ENCODE measurements at regions not wholly inside any gene's neighbourhood (a gene's known extent, or its start where the extent isn't known, plus 50 kb on each side); places are given as distances from the start of the nearest gene placed in this dataset.

DNA sequence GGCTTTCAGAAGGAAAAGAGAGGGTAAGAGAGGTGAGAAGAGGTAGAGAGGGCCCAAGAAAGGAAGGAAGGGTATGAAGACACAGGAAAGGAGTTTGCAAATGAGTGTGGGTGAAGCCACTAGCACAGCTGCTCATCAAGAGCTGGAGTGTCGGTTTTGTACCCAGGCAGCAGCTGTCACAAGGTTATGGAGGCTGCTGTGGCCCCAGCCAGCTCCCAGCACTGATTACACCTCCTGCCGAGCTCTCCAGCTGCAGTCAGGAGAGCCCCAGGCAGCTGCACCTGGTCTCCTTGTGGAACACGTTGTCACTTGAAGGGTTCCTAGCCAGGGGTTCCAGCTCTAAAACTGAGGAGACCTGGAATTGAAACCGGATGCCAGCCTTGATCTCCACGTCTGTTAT lies 60.4 kb upstream of the CHD2 start:
- Histone ChIP-seq H3K27ac (replicated peaks in 1 of 4) (no peak overlapping the region), H3K4me1 (peaks cover 0 to 7% (median under 1%) of the 10 kb centered on the region in 4 donors), H3K4me3 (no peak overlapping the region), H3K27me3 (no peaks in the 10 kb centered on the region), H3K9me3 (no peaks in the 10 kb centered on the region), H3K36me3 (no peaks in the 10 kb centered on the region)
- DNase-seq (ENCODE audit: extremely low spot score) = no peak
- 73% methylated on average over 5 of the region's 5 CpGs for WGBS
- intact Hi-C loops (cut with DNase I) = no loop called here
- TF ChIP-seq POLR2AphosphoS5 (IDR thresholded peaks at IDR 0.05) = no peak
- TF ChIP-seq, protein P1, sequence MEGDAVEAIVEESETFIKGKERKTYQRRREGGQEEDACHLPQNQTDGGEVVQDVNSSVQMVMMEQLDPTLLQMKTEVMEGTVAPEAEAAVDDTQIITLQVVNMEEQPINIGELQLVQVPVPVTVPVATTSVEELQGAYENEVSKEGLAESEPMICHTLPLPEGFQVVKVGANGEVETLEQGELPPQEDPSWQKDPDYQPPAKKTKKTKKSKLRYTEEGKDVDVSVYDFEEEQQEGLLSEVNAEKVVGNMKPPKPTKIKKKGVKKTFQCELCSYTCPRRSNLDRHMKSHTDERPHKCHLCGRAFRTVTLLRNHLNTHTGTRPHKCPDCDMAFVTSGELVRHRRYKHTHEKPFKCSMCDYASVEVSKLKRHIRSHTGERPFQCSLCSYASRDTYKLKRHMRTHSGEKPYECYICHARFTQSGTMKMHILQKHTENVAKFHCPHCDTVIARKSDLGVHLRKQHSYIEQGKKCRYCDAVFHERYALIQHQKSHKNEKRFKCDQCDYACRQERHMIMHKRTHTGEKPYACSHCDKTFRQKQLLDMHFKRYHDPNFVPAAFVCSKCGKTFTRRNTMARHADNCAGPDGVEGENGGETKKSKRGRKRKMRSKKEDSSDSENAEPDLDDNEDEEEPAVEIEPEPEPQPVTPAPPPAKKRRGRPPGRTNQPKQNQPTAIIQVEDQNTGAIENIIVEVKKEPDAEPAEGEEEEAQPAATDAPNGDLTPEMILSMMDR (IDR thresholded peaks at IDR 0.05) = no peak
- TF ChIP-seq POLR2A (IDR thresholded peaks at IDR 0.05; ENCODE audit: low read depth) = no peak
- no peak for TF ChIP-seq EP300 (IDR thresholded peaks at IDR 0.05)

DNA sequence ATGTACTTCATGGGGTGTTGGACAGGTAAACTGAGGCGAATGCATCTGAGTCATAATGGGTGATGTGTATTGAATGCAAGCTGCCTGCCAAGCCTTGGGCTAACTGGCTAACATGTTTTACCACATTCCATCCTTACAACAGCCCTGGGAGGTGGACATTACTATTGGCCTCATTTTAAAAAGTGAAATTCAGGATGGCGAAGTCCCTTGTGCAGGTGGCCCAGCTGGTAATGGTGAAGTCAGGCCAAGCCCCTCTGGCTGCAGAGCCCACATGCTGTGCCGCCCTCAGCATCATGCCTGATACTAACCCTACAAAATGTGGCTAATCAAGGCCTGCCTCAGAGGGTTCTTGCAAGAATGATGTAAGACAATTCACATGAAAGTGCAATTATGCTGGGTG lies 60.0 kb upstream of the CHD2 start:
- H3K9me3 ChIP-seq = no peaks in the 10 kb centered on the region
- intact Hi-C loops (cut with DNase I) = no loop called here
- no peak for DNase-seq (ENCODE audit: extremely low spot score)
- H3K36me3 ChIP-seq = no peaks in the 10 kb centered on the region
- H3K4me3 ChIP-seq = no peak overlapping the region
- H3K27ac ChIP-seq (replicated peaks in 1 of 4) = no peak overlapping the region
- peaks cover 0 to 11% (median 0%) of the 10 kb centered on the region in 4 donors for H3K4me1 ChIP-seq
- H3K27me3 ChIP-seq = no peaks in the 10 kb centered on the region
- WGBS = 91% methylated on average over 1 of the region's 3 CpGs
- TF ChIP-seq POLR2AphosphoS5 (IDR thresholded peaks at IDR 0.05) = no peak
- TF ChIP-seq POLR2A (IDR thresholded peaks at IDR 0.05; ENCODE audit: low read depth) = no peak
- TF ChIP-seq EP300 (IDR thresholded peaks at IDR 0.05) = no peak
- TF ChIP-seq, protein P1 (IDR thresholded peaks at IDR 0.05) = no peak

DNA sequence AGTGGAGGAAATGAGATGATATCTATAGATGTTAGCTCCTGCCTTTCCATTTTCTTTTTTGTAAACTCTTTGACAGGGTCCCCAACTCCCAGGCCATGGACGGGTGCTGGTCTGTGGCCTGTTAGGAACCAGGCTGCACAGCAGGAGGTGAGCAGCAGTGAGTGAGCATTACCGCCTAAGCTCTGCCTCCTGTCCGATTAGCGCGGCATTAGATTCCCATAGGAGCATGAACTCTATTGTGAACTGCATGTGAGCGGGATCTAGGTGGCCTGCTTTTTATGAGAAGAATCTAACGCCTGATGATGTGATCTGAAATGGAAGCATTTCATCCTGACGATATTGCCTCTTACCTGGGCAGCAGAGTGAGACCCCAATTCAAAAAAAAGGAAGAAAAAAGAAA lies 56.8 kb upstream of the CHD2 start:
- H3K27ac ChIP-seq (replicated peaks in 1 of 4) = no peak overlapping the region
- no peaks in the 10 kb centered on the region for H3K27me3 ChIP-seq
- 95% methylated on average over 8 of the region's 8 CpGs for WGBS
- H3K9me3 ChIP-seq = no peaks in the 10 kb centered on the region
- no peak for DNase-seq (ENCODE audit: extremely low spot score)
- no peak for TF ChIP-seq EP300 (IDR thresholded peaks at IDR 0.05)
- TF ChIP-seq POLR2AphosphoS5 (IDR thresholded peaks at IDR 0.05) = no peak
- H3K4me3 ChIP-seq = no peak overlapping the region
- H3K36me3 ChIP-seq = no peaks in the 10 kb centered on the region
- peaks cover 0 to 13% (median 7%) of the 10 kb centered on the region in 4 donors for H3K4me1 ChIP-seq
- intact Hi-C loops (cut with DNase I) = no loop called here

DNA sequence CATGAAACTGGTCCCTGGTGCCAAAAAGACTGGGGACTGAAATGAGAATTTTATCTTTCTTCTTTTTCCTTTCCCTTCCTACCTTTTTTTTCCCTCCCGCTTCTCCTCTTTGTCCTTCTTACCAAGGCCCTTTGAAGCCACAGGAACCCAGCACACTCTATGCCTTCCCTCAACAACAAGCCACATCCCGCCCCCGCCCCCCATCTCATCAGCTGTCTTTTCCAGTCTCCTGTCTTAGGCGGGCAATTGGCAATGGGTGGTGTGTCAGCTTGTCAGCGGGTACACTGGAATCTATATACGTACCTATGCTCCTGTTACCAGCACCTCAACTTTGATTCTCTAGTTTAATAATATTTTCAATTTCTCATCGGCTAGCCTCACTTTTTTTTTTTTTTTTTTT lies 56.3 kb upstream of the CHD2 start:
- no peaks in the 10 kb centered on the region for H3K36me3 ChIP-seq
- no peak for TF ChIP-seq POLR2A (IDR thresholded peaks at IDR 0.05; ENCODE audit: low read depth)
- TF ChIP-seq, protein P1 (IDR thresholded peaks at IDR 0.05) = no peak
- TF ChIP-seq POLR2AphosphoS5 (IDR thresholded peaks at IDR 0.05) = no peak
- no peak for TF ChIP-seq EP300 (IDR thresholded peaks at IDR 0.05)
- no peak overlapping the region for H3K27ac ChIP-seq (replicated peaks in 1 of 4)
- no peaks in the 10 kb centered on the region for H3K9me3 ChIP-seq
- no peak for DNase-seq (ENCODE audit: extremely low spot score)
- H3K4me3 ChIP-seq = no peak overlapping the region
- peaks cover 0 to 13% (median 7%) of the 10 kb centered on the region in 4 donors for H3K4me1 ChIP-seq
- H3K27me3 ChIP-seq = no peaks in the 10 kb centered on the region
- WGBS = 95% methylated on average over 7 of the region's 7 CpGs
- intact Hi-C loops (cut with DNase I) = no loop called here

DNA sequence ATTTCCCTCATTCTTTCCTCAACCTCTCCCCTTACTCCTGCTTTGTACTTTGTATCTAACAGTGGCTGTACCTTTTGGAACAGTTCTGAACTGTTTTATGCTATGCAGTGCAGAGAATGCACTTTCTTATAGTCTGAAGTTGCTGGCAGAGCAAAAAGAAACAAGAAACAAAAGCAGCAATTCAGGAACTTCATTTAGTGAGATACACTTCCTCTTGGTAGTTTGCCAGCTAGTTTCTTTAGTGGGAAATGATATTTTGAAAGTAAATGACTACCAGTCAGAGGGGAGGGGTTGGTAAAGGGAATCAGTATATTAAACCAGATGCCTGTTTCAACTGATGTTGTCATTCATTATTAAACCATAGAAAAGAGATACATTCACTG lies 55.0 kb upstream of the CHD2 start:
- DNase-seq (ENCODE audit: extremely low spot score) = no peak
- Histone ChIP-seq H3K27ac (replicated peaks in 1 of 4) (peak overlapping the region in 1 of 4 donors; percentile 3), H3K4me3 (no peak overlapping the region), H3K36me3 (no peaks in the 10 kb centered on the region), H3K27me3 (no peaks in the 10 kb centered on the region), H3K9me3 (no peaks in the 10 kb centered on the region), H3K4me1 (peaks cover 0 to 13% (median 7%) of the 10 kb centered on the region in 4 donors)
- intact Hi-C loops (cut with DNase I) = no loop called here
- no peak for TF ChIP-seq POLR2A (IDR thresholded peaks at IDR 0.05; ENCODE audit: low read depth)
- no peak for TF ChIP-seq POLR2AphosphoS5 (IDR thresholded peaks at IDR 0.05)
- TF ChIP-seq, protein P1 (IDR thresholded peaks at IDR 0.05) = no peak
- no peak for TF ChIP-seq EP300 (IDR thresholded peaks at IDR 0.05)

All from esophagus muscularis mucosa (tissue), 4 donors.